Caki2 (cell line): ENCODE measurements at regions not wholly inside any gene's neighbourhood (a gene's known extent, or its start where the extent isn't known, plus 50 kb on each side); places are given as distances from the start of the nearest gene placed in this dataset.
A peak's percentile ranks its signal among the peaks of the same experiment; 100 is the strongest.
"Not testable (repeated sequence)": the region's sequence is repeated elsewhere in the genome, so short reads cannot be mapped to it uniquely, and the experiment has no call there.

Experiments
- DNase-seq: peaks from one replicate; pipeline ENCODE4 v3.0.0-alpha.2; 2015; ENCODE audit warnings: low read depth
- in situ Hi-C: cut with HindIII; loops from 2 replicates; pipeline ENCODE4 v1.10.0; 2016; ENCODE audit warnings: low sequenced_read_pairs, low pct_unique_long_range_greater_than_20kb, mixed read lengths

DNA sequence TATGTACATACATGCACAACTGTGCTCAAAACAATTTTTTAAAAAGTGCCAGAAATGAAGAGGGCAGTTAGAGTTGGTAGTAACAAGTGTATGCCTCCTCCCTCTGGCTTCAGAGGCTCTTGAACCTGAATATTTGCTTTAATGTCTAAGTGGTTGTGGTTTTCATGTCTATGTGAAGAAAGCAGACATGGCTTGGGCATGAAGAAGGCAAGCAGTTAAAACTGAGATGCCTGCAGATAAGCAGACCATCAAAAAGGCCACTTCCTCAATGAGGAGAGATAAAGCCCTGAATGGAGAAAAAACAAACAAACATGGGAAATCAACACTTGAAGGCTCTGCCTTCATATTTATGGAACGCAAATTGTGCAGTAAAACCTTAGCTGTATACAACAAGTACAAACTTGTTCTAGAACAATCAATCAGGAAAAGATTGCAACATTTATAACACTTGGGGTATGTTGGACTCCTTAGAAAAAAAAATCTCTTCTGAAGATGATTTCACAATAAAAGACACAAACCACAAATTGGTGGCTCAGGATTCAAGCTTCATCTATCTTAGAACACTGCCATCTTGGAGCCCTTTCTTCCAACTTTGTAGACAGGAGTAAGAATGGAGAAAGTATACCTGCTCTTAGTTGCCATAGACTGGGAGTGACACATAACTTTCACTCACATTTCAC lies 52.7 kb upstream of the PLA2G4A start:
- in situ Hi-C loops, result no loop called here
- DNase-seq, result no peak

DNA sequence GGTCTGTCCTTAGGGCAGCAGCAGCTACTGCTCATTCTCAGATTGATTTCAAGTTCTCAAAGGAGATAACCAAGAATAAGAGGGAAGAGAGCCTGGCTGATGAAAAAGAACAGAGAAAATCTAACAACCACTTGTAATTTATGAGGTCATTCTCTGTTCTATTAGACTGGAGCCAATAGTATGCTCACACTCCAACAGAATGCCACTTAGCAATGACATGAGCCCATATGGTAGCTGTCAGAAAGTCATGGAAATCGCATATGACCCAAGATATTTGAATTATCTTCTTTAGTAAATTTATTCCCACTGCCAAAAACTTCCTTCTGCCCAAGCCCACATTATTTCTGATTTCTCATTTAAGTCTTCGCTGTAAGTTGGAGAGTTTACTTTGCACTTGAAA lies 53.7 kb upstream of the PLA2G4A start:
- no peak for DNase-seq
- in situ Hi-C loops, result no loop called here

DNA sequence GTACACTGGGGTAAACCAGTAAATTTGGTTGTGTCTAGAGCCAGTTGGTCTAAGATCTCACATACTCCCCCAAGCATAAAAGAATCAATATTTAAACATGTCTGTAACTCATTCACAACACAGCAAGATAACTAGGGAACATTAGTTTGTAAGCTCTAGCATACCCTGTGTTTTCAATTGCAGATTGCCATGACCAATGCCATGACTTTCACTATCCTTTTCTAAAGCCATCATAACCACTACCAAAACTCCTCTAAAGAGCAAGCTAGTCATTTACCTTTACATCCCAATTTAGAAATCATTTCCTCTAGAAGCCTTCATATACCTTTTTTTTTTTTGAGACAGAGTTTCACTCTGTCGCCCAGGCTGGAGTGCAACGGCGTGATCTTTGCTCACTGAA lies 56.5 kb upstream of the PLA2G4A start:
- in situ Hi-C loops, result no loop called here
- no peak for DNase-seq

DNA sequence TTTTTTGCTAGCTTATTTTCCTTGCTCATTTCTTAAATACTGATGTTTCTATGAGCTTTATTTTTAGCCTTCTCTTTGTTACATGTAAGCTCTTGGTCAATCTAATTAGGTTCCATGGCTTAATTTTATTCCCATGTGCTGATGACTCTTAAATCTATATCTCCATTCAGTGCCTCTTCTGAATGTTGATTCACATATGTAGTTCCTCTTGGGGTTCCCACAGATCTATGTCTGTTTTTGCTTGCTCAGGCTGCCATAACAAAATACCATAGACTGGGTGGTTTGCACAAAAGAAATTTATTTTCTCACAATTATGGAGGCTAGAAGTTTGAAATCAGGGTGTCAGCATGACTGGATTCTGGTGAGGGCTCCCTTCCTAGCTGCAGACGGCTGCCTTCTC lies 58.3 kb upstream of the PLA2G4A start:
- DNase-seq, result no peak
- in situ Hi-C loops, result no loop called here

DNA sequence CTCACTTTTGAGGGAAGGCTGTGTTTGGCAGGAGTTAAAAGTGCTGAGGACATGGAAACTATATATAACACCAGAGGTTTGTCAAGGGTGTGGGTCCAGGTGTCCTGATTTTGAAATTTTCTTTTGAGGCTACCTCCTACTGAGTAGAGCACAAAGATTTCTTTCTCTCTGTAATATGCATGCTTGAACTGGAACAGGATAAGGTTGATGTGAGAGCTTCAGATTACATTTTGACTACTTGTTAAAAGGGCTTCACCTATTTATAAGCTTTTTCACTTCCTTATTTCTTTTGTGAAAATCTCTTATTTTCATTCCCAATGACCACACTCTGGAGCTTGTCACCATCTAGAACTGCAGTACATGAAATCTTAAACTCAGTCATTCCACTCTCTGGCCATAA lies 59.8 kb upstream of the PLA2G4A start:
- in situ Hi-C loops, result no loop called here
- DNase-seq, result no peak

DNA sequence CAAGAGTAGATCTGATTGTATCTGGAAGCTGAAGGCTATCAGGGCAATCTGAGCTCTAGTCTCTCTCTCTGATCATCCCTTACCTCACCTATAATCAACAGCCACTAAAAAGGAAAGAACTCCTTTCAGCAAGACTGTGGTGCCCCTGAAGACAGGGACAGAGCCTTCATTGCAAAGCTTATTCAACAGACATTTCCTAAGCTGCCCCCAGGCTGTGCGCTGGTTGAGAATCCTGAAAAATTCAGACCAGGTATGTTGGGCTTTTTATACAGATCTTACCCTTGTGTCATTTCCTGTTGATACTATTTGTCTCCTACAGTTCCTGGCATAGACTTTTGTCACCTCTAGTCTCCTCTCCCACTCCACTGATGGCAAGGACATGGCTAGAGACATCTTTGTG lies 63.3 kb upstream of the PLA2G4A start:
- in situ Hi-C loops, result no loop called here
- no peak for DNase-seq

DNA sequence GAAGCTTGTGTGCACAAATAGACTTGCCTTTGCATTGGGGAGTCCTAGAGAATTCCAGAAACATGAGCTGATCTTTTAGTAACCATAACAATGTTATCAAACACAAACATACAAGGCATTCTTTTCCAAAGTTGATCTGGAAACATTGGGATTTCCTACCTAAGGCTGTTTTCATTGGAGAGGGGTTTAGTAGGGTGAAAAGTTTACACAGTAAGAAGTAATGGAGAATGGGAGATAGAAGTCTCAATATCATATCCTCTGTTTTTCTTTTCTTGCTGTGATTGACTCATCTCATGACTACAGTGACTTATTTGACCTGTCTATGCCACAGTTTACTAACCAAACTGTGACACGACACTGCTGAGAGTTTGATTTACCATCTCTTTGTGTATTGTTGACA lies 65.6 kb upstream of the PLA2G4A start:
- in situ Hi-C loops, result no loop called here
- DNase-seq, result peak; percentile 93

DNA sequence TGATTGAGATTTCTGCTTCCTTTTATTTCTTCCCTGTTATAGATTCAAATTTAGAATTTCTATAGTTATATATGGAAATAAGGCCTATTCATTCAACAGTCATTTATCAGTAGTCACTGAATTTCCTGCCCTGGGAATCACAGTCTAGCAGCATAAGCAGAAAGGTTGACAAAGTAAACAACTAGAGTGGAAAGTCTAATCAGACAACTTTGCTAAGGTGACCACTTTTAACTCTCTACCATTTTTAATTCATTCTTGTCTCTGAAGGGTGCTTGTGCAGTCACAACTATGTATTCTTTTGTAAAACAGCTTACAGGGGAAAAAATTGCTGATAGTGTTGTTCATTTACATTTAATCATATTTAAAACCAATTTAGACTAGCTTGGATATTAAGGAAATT lies 66.1 kb upstream of the PLA2G4A start:
- DNase-seq, result no peak
- in situ Hi-C loops, result no loop called here

DNA sequence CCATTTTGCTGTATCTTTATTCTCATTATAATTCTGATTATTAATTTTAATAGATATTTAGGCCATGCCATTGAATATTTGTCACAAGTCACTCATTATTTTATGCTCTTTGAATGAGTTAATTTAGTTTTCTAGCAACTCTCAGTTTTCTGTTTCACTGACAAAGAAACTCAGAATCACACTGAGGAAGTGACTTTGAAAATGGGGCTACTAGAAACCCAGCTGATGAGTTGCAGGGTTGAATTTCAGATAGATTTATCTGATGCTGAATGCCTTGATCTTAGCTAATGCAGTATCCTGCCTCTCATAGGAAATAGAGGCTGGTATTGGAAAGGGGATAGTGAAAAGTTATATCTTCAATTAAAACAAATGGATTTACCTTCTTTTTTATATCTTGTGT lies 67.4 kb upstream of the PLA2G4A start:
- in situ Hi-C loops, result no loop called here
- DNase-seq, result no peak

DNA sequence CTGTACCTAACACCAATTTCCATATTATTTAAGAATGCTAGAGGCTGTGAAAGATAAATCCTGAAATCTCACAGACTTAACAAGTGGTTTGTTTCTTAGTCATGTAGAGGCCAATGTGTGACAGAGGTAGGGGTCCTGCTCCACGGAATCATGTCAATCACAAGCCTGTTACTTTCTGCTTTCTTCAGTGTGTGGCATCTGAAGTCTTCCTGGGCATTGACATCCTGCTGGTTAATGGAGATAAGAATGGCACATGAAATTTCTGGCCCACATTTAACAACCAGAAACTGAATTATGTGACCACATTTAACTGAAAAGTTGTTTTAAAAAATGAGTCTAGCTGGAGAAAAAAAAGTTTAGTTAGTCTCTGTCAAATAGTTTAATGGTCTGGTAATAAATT lies 68.3 kb upstream of the PLA2G4A start:
- in situ Hi-C loops, result no loop called here
- no peak for DNase-seq

DNA sequence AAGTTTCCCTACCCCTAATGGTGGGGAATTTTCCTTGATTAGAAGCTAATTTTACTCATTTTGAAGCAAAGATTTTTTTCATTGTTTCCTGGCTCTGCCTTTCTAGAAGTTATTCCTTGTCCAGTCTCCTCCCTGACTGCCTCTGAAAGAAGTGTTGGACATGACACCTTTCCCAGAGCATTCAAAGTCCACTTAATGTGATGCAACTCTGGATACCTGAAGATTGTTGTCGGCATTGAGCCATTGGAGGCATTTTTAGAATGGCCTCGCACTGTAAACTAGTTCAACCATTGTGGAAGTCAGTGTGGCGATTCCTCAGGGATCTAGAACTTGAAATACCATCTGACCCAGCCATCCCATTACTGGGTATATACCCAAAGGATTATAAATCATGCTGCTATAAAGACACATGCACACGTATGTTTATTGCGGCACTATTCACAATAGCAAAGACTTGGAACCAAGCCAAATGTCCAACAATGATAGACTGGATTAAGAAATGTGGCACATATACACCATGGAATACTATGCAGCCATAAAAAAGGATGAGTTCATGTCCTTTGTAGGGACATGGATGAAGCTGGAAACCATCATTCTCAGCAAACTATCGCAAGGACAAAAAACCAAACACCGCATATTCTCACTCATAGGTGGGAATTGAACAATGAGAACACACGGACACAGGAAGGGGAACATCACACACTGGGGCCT lies 69.7 kb upstream of the PLA2G4A start:
- in situ Hi-C loops, DNase-seq: not testable (repeated sequence)

DNA sequence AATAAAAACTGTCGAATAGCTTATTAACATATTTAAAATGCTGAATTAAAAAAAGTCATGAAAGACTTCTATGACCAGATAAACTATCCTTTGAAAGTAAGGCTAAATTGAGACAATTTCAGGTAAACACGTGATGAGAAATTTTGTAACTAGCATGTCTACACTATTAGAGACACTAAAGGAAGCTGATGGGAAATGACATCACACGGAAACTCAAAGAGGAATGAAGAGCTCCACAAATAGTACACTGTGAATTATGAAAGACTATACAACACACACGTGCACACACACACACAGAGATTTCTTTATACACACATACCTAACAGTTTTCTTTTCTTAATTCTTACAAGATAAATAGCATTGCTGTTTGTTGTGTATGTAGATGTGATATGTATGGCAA lies 70.9 kb upstream of the PLA2G4A start:
- no peak for DNase-seq
- in situ Hi-C loops, result no loop called here

DNA sequence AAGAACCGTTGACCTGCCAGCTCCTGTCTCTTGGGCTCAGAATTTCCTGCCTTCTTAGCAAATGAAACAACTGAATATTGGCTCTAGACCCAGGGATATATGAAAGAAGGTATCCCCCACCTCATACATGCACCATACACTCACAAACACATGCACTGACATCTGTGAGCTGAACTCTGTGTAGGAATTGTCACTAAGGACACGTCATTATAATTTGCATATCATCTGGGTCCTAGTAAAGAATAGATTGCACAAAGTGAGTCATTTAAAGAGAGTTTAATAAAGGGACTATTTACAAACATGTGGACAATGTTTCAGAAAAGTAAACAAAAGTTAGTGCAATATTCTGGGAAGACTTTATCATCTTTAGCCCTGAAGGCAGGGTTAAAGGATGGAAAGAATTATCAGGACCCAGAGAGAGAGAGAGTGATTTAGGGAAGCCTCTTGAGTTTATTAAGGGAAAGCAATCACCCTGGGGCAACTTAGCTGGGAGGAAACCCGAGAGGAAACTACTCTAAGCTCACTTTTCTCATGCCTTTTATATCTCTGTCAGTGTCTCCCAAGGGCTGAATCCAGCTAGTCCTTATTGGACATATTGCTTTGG lies 74.1 kb upstream of the PLA2G4A start:
- DNase-seq, result no peak
- in situ Hi-C loops, result no loop called here

DNA sequence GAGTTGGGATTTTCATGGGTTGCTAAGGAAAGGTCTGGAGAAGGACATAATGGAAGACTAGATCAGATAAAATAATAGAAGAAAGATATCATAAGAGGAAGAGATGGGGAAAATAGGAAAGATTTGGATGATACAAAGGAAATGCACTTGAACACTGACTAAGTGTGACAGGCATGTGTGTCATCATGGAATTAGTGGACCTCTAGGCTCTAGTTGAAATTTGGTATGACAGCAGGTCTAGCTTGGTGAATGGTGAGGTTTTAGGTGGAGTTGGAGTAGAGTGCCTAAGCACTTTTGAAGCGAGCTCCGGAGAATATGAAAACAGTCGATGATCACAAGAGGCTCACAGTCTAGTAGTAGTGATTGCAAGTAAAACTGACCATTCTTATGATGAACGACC lies 73.0 kb upstream of the PTGS2 start:
- in situ Hi-C loops, result no loop called here
- DNase-seq, result no peak

DNA sequence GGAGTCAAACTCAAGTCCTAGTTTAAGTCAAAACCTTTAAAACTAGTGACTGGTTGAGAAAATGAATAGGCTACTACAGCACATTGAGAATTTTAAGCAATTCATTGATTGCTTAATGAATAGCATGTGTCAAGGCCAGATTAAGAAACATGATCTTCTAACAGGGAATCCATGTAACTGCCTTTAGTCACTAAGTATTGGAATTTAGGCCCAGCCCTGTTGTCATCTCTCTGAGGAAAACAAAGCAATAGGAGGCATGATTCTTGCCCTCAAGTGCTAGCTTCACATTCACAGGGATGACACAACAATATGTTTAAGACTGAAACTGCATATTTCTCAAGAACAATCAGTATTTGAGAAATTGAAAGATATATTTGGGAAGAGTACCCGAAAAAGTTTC lies 70.0 kb upstream of the PTGS2 start:
- DNase-seq, result no peak
- in situ Hi-C loops, result no loop called here

DNA sequence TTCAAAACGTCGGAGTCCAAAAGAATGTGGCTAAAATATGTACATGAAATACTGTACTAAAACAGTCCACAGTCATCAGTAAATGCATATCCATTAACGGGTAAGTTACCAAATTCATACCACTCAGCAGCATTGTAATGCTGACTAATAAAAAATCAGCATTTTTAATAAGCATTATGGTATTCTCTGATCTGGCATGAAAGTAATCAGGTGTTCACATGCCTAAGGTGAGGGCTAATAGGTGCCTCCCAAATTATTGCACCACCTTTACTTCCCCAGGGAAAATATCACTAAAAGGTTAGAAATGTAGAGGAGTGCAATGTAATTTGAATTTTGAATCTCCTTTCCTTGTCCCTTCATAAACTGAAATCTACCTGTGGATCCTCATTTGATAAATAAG lies 69.6 kb upstream of the PTGS2 start:
- DNase-seq, result no peak
- in situ Hi-C loops, result no loop called here

DNA sequence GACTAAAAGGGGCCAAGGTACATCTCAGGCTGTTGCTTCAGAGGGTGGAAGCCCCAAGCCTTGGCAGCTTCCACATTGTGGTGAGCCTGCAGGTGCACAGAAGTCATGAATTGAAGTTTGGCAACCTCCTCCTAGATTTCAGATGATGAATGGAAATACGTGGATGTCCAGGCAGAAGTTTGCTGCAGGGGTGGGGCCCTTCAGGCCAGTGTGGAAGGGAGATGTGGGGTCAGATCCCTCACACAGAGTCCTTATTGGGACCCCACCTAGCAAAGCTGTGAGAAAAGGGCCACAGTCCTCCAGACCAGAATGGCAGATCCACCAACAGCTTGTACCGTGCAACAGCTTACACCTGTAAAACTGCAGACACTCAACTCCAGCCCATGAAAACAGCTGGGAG lies 67.4 kb upstream of the PTGS2 start:
- in situ Hi-C loops, result no loop called here
- DNase-seq, result no peak

DNA sequence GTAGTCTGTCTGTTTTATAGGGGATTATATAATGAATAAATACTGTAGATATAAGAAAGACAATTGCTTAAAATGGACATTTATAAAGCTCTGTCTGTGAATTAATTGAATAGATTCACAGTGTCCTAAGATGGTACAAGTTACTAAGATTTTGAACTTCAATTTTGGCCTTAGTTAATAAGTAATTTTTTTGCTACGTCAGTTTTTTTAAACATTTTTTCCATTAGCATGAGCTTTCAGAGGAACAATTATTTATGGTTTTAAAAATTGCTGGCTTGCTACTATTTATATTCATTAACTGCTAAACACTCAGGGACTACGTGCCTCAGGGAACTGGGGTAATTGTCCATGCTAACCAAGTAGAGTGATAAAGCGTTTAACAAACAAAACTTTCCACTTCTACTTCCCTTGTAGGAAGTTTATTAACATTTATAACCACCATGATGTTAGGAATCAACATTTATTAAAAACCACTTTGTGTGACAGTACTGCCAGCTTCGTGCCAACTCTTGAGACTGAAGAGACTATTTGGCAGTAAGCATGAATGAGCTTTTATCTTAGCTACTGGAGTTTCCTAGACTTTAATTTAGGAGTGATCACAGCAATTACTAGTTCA lies 65.4 kb upstream of the PTGS2 start:
- in situ Hi-C loops, result no loop called here
- peak; percentile 46 for DNase-seq

DNA sequence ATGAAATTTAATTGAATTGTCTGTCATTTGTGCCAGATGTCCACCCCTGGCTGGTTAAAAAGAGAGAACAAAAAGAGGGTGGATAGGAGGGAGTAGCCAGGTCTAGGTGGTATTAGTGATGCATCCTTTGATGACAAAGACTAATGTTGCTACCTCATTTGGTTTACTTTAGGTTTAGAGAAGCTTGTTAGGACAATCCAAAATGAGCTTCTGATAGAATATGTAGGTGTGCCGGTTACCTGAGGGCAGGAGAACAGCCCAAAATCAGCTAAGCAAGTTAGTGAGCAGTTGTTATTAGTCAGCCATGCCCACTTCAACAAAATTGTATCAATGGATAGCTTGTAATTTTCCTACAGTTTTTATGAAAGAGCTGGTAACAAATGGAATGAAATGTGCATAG lies 61.4 kb upstream of the PTGS2 start:
- DNase-seq, result no peak
- in situ Hi-C loops, result no loop called here
